ENCODE measurements at regions not wholly inside any gene's neighbourhood (a gene's known extent, or its start where the extent isn't known, plus 50 kb on each side); places are given as distances from the start of the nearest gene placed in this dataset.
"Not testable (repeated sequence)": the region's sequence is repeated elsewhere in the genome, so short reads cannot be mapped to it uniquely, and the experiment has no call there.

DNA sequence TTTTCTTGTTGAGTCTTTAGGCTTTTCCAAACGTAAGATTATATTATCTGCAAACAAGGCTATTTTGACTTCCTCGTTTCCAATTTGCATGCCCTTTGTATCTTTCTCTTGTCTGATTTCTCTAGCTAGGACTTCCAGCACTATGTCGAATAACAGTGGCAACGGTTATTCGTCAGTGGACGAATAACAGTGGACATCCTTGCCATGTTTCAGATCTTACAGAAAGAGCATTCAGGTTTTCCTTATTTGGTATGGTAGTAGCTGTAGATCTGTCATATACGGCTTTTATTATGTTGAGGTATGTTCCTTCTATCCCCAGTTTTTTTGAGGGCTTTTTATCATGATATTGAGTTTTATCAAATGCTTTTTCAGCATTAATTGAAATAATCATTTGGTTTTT, 634.6 kb upstream of the ADGRL3 start:
- DNase-seq: no peak

- no peak for DNase-seq
Measured at GRCh38 chr4:60575336-60575735, 624.8 kb upstream of the ADGRL3 start.

GRCh38 chr4:60579335-60579734, 620.8 kb upstream of the ADGRL3 start:
- DNase-seq: no peak

- DNase-seq: no peak
Measured at GRCh38 chr4:60581919-60582536, 618.1 kb upstream of the ADGRL3 start.

DNA sequence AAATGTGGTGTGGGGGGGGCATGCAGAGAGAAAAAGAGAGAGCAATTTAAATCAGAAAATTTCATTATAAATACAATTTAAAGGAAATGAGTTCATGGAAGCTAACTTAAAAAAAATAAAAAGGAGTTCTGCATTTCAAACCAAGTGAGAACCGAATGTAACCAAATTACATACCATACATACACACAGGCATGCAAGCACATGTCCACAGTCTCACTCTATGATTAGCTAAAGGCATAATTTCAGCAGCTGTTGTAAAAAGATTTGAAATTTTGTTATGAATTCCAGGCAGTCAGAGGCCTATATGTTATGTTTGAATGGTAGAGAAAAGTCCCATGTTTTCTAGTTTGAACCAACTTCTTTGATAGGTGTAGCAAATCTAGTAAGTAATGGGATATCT, 611.6 kb upstream of the ADGRL3 start:
- no peak for DNase-seq

DNA sequence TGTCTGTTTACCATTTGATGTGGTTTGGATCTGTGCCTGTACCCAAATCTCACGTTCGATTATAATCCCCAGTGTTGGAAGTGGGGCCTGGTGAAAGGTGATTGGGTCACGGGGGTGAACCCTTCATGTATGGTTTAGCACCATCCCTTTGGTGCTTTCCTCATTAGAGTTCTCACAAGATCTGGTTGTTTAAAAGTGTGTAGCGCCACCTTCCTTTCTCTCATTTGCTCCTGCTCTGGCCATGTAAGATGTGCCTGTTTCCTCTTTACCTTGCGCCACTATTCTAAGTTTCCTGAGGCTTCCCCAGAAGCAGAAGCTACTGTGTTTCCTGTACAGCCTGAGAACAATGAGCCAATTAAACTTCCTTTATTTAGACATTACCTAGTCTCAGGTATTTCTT, 610.7 kb upstream of the ADGRL3 start:
- DNase-seq: no peak

GRCh38 chr4:60590116-60590515, 610.0 kb upstream of the ADGRL3 start:
- DNase-seq: no peak

GRCh38 chr4:60605646-60606354, 594.3 kb upstream of the ADGRL3 start:
- DNase-seq: no peak

DNA sequence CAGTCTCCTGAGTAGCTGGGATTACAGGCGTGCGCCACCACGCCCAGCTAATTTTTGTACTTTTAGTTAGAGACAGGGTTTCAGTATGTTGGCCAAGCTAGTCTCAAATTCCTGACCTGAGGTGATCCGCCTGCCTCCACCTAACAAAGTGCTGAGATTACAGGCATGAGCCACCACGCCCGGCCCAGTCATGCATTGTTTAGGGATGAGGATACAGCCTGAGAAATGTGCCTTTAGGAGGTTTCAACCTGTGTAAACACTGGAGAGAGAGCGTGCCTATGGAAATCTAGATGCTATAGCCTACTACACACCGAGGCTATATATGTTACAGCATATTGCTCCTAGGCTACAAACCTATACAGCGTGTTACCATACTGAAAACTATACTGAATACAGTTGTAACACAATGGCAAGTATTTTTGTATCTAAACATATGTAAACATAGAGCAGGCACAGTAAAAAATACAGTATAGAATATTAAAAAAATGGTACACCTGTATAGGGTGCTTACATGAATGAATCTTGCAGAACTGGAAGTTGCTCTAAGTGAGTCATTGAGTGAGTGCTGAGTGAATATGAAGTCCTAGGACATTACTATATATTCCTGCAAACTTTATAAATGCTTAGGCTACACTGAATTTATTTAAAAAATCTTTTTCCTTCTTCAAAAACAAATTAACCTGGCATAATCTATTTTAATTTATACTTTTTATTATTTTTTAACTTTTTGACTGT, 588.2 kb upstream of the ADGRL3 start:
- DNase-seq: no peak

DNA sequence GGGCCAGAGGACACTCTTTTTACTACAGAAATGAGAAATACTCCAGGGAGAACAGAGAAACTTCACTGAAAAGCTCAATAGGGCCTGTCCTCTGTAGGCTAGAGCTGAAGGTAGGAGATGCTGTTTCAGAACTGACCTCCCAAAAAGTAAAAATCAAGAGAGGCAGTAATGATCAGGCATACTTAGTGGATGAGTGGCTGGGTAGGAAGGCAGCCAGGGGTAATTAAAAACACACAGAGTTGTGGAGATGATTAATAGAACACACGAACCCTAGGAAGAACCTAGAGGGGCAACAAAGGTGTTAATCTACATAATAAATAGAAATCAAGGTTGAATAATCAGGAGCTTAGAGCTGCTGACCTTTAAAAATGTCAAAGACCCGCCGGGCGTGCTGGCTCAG, 582.4 kb upstream of the ADGRL3 start:
- DNase-seq: no peak

DNA sequence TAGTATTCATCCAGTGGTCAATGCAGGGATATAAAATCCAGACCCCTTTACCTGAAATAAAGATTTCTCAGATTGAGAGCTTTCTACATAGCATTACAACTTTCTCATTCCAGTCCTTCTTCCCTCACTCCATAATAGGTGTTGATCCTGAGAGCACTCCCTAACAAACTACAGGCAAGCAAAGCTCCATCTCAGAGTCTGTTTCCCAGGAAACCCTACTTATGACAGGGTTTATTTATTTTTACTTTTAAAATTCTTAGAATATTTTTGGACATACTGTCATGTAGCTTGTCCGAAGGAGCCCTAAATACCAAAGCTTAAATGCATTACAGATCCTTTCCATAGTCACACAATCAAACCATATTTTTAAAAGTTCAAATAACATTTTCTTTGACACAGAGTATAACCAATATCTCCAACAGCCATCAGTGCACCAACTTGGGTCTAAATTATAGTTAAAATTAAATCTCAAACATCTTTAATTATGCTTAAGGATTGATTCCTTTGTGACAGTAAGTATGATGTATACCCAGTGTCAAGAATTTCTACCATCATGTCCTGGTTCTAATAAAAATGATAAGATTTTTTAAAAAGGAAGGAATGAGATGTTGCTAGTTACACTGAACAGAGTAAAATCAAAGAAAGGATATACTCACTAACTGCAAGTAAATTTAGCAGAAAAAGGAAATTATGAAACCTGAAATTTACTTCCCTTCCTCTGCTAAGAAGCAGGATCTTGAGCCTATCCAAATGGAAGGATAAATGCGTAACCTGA, 580.4 kb upstream of the ADGRL3 start:
- DNase-seq: no peak

- no peak for DNase-seq
Measured at GRCh38 chr4:60637976-60638375, 562.1 kb upstream of the ADGRL3 start.

GRCh38 chr4:60648774-60649173, 551.4 kb upstream of the ADGRL3 start:
- DNase-seq: no peak

DNA sequence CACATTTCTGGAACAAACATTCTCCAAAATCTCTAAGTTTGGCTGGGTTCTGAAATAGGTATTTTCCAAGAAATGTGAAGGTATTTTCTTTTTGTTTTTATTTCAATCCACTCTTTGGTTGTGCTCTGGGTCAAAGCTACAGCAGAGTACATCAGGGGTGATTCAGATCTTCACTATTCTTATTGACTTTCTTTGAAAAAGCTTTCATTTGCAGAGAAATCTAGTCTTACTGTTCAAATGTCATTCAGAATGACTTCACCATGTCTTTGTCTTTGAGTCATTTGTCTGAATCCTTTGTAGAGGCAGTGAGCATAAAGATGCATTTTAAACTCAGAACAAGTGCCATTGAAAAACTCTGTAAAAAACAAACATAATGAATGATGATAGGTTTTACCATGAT, 547.2 kb upstream of the ADGRL3 start:
- no peak for DNase-seq

GRCh38 chr4:60655356-60655755, 544.8 kb upstream of the ADGRL3 start:
- no peak for DNase-seq

DNA sequence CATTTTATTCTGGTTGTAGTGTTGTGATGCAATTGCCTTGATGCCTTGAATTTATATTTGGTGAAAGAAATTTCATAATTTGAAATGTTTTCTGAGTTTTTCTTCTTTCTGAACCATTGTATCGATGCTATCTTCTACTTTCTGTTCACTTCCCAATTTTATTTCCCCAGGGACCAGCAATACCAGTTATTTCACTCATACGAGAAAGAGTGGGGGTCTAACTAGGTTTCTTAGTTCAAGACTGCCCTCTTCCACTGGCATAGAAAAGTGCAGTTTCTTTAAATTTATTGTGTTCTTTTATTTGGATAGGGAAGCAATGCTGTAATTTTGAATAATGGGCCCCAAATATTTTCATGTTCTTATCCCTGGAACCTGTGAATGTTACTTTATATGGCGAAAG, 544.0 kb upstream of the ADGRL3 start:
- no peak for DNase-seq

DNA sequence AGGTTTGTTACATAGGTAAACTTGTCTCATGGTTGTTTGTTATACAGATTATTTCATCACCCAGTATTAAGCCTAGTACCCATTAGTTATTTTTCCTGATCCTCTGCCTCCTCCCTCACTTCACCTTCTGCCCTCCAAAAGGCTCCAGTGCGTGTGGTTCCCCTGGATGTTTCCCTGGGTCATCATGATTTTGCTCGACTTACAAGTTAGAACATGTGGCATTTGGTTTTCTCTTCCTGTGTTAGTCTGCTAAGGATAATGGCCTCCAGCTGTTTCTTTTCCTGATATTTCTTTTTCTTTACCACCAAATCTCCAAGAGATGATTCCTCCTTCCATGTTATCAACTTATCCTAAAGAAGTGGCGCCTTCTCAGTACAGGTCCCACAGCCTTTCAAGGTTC, 543.1 kb upstream of the ADGRL3 start:
- DNase-seq: no peak

DNA sequence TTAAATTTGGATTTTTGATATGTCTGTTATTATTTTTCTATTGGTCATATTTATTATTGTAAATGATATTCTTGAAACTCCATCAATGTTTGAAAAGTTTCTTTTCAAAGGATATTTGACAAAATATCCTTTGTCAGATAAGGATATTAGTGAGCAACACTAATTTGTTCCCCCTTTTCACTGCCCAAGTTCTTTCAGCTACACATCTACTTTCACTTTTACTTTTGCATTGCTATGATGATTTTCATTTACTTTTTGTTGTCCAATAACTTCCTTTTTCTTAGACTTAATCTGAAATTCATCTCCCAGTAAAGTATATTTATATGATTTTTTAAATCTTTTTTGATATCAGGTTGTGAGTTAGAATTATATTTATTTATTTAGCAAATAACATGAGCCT, 542.3 kb upstream of the ADGRL3 start:
- DNase-seq: no peak

DNA sequence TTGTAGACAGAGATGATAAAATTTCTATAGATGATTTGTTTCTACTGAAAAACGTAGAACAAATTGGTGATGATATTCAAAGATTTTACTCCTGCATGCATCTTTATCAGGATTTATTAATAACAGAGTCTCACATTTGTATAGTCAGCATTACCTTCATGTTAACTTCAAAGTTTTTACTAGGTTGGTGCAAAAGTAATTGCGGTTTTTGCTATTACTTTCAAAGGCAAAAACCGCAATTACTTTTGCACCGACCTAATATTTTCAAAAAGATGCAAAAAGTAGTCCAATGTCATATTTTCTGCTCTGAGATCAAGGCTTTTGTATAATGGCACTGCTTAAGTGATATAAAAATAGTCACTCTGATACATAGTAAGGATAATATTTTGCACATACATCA, 536.4 kb upstream of the ADGRL3 start:
- DNase-seq: no peak

- no peak for DNase-seq
Measured at GRCh38 chr4:60682901-60683300, 517.2 kb upstream of the ADGRL3 start.

GRCh38 chr4:60683357-60683756, 516.8 kb upstream of the ADGRL3 start:
- no peak for DNase-seq

DNA sequence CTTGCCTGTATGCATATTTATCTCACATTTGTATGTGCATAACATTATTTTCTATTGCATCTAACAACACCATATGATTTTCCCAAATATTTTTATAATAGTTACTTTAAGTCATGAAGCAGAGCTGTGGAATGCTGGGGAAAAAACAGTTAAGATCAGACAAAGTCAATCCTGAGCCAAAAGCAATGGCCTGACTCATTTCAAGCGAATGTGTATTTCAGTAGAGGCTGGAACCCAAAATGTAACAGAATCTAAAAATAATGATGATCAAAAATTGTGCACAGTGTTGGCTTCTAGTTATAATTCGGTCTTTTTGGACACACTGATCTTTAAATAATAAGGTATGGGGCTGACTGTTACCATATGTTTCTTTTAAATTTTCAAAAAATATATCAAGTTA, 516.2 kb upstream of the ADGRL3 start:
- no peak for DNase-seq

GRCh38 chr4:60696062-60696461, 504.1 kb upstream of the ADGRL3 start:
- not testable (repeated sequence) for DNase-seq
